Spleen (tissue), 11 donors: ENCODE measurements at regions not wholly inside any gene's neighbourhood (a gene's known extent, or its start where the extent isn't known, plus 50 kb on each side); places are given as distances from the start of the nearest gene placed in this dataset.

Source experiments
- DNase-seq: peaks from one replicate; pipeline ENCODE4 v3.0.0-alpha.2; 2020
- H3K27ac ChIP-seq, 8 donors: fragments of 200-600 bp; sonication (generic) in 7 of 8; 1 replicate in 4 of 8; 2 replicates in 4 of 8; pipeline versions ENCODE4 v1.5.0 to v1.8.0; 2016 to 2021; ENCODE audit warnings: inconsistent platforms in 4 of 8, mild to moderate bottlenecking in 4 of 8, moderate library complexity in 1 of 8
- H3K27me3 ChIP-seq, 7 donors: fragments of 200-600 bp; sonication (generic) in 6 of 7; replicated peaks in 1 of 7; 1 replicate in 4 of 7; 2 replicates in 3 of 7; pipeline versions ENCODE4 v1.5.0 to v1.8.0; 2016 to 2021; ENCODE audit warnings: inconsistent platforms in 3 of 7, mild to moderate bottlenecking in 1 of 7
- H3K36me3 ChIP-seq, 6 donors: fragments of 200-600 bp; sonication (generic) in 5 of 6; 1 replicate in 4 of 6; 2 replicates in 2 of 6; pipeline versions ENCODE4 v1.5.0 to v1.8.0; 2016 to 2021; ENCODE audit warnings: inconsistent platforms in 2 of 6
- H3K4me1 ChIP-seq, 6 donors: fragments of 200-600 bp; sonication (generic) in 5 of 6; 1 replicate in 3 of 6; 2 replicates in 3 of 6; pipeline versions ENCODE4 v1.5.0 to v1.8.0; 2016 to 2021; ENCODE audit warnings: inconsistent platforms in 3 of 6
- H3K4me3 ChIP-seq, 8 donors: fragments of 200-600 bp; sonication (generic) in 7 of 8; 1 replicate in 4 of 8; 2 replicates in 4 of 8; pipeline versions ENCODE4 v1.5.0 to v1.8.0; 2016 to 2021; ENCODE audit warnings: inconsistent platforms in 4 of 8, mild to moderate bottlenecking in 4 of 8, moderate library complexity in 2 of 8
- H3K9me3 ChIP-seq, 8 donors: fragments of 200-600 bp; sonication (generic) in 7 of 8; 1 replicate in 4 of 8; 2 replicates in 4 of 8; pipeline versions ENCODE4 v1.5.0 to v1.8.0; 2016 to 2021; ENCODE audit warnings: inconsistent platforms in 4 of 8
- POLR2A ChIP-seq, 3 donors: fragments of 450-650 bp; IDR thresholded peaks; one replicate each; pipeline ENCODE4 v1.5.1; 2017; ENCODE audit warnings: antibody characterized with exemption in 3 of 3, mild to moderate bottlenecking in 1 of 3
- POLR2AphosphoS5 ChIP-seq, 3 donors: sonication (generic); formaldehyde crosslinking; IDR thresholded peaks; one replicate each; pipeline ENCODE4 v1.5.1; 2017; ENCODE audit warnings: antibody characterized with exemption in 3 of 3
- WGBS, 5 donors: extraction: QIAGEN DNeasy Blood & Tissue Kit in 3 of 5; methylation state at CpG; one replicate each; pipeline versions ENCODE4 v1.1.5 to v1.1.7; 2013 to 2018; 5-methylcytosine and 5-hydroxymethylcytosine counted together
- intact Hi-C: fragments of 100-400 bp; cut with DNase I; formaldehyde crosslinking; loops from one replicate; pipeline ENCODE4 v1.15.0; 2023; ENCODE audit warnings: low total_unique reads
- TF ChIP-seq, protein P1 (sequence below), 11 experiments: fragments of 200-600 bp in 7 of 11; fragments of 450-650 bp in 4 of 11; sonication (generic) in 4 of 11; IDR thresholded peaks in 8 of 11; conservative IDR thresholded peaks in 3 of 11; 1 replicate in 7 of 11; 2 replicates in 4 of 11; pipeline versions ENCODE4 v1.4.0 to v1.8.0; 2016 to 2021; ENCODE audit warnings: antibody characterized with exemption in 11 of 11, inconsistent platforms in 4 of 11, mild to moderate bottlenecking in 1 of 11
- donor health status: healthy with polysubstance abuse.
- donor health status: DM: no; HTN: no; CAD: no; lungs with moderate emphysema.
- donor health status: DM: no; HTN: no; CAD: no.
- donor health status: Bipolar disorder and iron deficiency.
- donor health status: healthy.
- donor health status: DM: no; HTN: no; CAD: no.
- donor health status: DM: yes; HTN: yes; CAD: no.

DNA sequence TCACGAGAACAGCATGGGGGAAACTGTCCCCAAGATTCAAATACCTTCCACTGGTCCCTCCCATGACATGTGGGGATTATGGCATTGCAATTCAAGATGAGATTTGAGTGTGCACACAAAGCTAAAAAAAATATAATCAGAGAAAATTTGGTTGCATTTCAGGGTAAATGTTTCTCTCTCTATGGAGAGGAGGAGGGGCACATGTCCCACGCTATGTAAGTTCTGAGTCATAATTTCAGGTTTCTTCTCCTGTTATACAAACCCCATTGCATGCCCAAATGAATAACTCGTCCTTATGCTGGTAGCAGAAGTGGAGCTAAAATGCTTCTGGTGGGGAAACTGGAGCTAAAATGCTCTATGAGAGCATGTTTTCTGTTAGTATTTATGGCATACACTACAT lies 209.7 kb upstream of the DCBLD2 start:
- Histone ChIP-seq H3K4me1 (no peaks in the 10 kb centered on the region), H3K36me3 (no peaks in the 10 kb centered on the region), H3K4me3 (no peak overlapping the region), H3K27ac (no peak overlapping the region), H3K27me3 (no peaks in the 10 kb centered on the region), H3K9me3 (peaks cover 0 to 6% (median 0%) of the 10 kb centered on the region in 8 donors)
- WGBS, 5 donors = 59 to 77% (median 61%) methylated on average over 3 of the region's 3 CpGs
- no peak for TF ChIP-seq POLR2AphosphoS5 (IDR thresholded peaks at IDR 0.05)
- no peak for TF ChIP-seq POLR2A (IDR thresholded peaks at IDR 0.05)
- TF ChIP-seq, protein P1, sequence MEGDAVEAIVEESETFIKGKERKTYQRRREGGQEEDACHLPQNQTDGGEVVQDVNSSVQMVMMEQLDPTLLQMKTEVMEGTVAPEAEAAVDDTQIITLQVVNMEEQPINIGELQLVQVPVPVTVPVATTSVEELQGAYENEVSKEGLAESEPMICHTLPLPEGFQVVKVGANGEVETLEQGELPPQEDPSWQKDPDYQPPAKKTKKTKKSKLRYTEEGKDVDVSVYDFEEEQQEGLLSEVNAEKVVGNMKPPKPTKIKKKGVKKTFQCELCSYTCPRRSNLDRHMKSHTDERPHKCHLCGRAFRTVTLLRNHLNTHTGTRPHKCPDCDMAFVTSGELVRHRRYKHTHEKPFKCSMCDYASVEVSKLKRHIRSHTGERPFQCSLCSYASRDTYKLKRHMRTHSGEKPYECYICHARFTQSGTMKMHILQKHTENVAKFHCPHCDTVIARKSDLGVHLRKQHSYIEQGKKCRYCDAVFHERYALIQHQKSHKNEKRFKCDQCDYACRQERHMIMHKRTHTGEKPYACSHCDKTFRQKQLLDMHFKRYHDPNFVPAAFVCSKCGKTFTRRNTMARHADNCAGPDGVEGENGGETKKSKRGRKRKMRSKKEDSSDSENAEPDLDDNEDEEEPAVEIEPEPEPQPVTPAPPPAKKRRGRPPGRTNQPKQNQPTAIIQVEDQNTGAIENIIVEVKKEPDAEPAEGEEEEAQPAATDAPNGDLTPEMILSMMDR (IDR thresholded peaks at IDR 0.05 in 8 of 11, conservative IDR thresholded peaks at IDR 0.05 in 3 of 11) = no peak
- intact Hi-C loops = no loop called here
- DNase-seq = no peak

DNA sequence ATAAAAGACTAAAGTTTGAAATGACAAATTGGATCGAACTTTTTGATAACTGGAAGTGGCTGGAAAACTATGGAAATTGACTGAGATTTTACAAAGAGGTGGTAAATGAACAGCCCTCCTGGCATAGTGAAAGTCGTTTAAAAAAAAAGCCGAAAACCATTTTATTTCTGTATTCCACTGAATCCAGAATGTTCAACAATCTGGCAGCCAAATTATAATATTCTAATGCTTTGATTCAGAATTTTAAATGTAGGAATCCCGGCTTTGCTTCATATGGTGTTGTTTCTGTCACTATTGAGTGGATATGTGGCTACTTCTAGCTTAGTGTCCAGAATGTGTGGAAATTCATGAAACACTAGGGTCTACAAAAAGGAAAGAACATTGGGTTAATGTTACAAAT lies 208.9 kb upstream of the DCBLD2 start:
- no peak overlapping the region for H3K27ac ChIP-seq
- 78 to 91% (median 83%) methylated on average over 4 of the region's 4 CpGs for WGBS, 5 donors
- H3K27me3 ChIP-seq = no peaks in the 10 kb centered on the region
- no peak for DNase-seq
- no peak overlapping the region for H3K4me3 ChIP-seq
- H3K9me3 ChIP-seq = peaks cover 0 to 6% (median 0%) of the 10 kb centered on the region in 8 donors
- no peaks in the 10 kb centered on the region for H3K36me3 ChIP-seq
- no peak for TF ChIP-seq POLR2AphosphoS5 (IDR thresholded peaks at IDR 0.05)
- TF ChIP-seq, protein P1 (IDR thresholded peaks at IDR 0.05 in 8 of 11, conservative IDR thresholded peaks at IDR 0.05 in 3 of 11) = no peak
- TF ChIP-seq POLR2A (IDR thresholded peaks at IDR 0.05) = no peak
- H3K4me1 ChIP-seq = no peaks in the 10 kb centered on the region
- intact Hi-C loops = no loop called here

DNA sequence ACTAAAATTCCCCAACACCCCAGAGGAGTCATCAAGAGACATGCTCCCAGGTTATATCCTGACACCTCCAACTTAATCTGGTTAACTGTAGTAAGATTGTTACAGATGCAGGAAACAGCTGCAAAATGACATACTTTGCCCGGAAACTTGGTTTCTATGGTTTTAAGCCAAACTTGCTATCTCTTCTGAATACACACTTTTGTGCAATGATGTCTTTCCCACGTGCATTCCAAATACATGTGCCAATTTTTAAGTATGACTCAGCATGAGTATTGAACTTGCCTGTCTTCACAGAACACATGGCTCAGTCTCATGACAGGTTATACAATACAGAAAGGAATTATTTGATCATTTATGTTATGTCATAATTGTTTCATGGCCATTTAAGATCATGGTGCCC lies 207.0 kb upstream of the DCBLD2 start:
- no peak for DNase-seq
- TF ChIP-seq, protein P1 (IDR thresholded peaks at IDR 0.05 in 8 of 11, conservative IDR thresholded peaks at IDR 0.05 in 3 of 11) = no peak
- TF ChIP-seq POLR2AphosphoS5 (IDR thresholded peaks at IDR 0.05) (no peak), POLR2A (IDR thresholded peaks at IDR 0.05) (no peak)
- Histone ChIP-seq H3K36me3 (no peaks in the 10 kb centered on the region), H3K4me1 (no peaks in the 10 kb centered on the region), H3K27me3 (no peaks in the 10 kb centered on the region), H3K9me3 (no peaks in the 10 kb centered on the region), H3K4me3 (no peak overlapping the region), H3K27ac (no peak overlapping the region)
- 38 to 53% (median 42%) methylated on average over 2 of the region's 2 CpGs for WGBS, 5 donors
- intact Hi-C loops = no loop called here

DNA sequence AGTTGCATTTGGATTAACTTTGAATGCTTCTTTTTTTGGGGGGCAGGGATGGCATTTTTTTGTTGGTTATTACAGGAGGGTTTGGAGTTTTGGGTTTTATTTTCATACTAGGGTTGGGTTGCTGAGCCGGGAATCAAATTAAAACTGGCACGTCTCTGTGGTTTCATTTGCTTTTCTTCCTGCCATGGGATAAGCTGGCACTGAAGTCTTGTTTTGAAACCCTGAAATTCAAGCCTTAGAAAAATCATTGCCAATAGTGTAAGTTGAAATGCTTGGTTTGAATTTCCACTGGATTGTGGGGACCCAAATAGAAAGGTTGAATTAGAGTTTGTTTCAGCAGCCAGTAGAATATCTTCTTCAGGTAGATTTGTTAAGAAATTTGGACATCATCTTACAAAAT lies 193.1 kb upstream of the DCBLD2 start:
- no peak for DNase-seq
- intact Hi-C loops = no loop called here
- Histone ChIP-seq H3K27ac (no peak overlapping the region), H3K36me3 (no peaks in the 10 kb centered on the region), H3K27me3 (no peaks in the 10 kb centered on the region), H3K4me3 (no peak overlapping the region), H3K9me3 (no peaks in the 10 kb centered on the region), H3K4me1 (no peaks in the 10 kb centered on the region)
- TF ChIP-seq, protein P1 (IDR thresholded peaks at IDR 0.05 in 8 of 11, conservative IDR thresholded peaks at IDR 0.05 in 3 of 11) = no peak
- TF ChIP-seq POLR2A (IDR thresholded peaks at IDR 0.05) (no peak), POLR2AphosphoS5 (IDR thresholded peaks at IDR 0.05) (no peak)
- 68 to 91% (median 86%) methylated on average over 2 of the region's 2 CpGs for WGBS, 5 donors
